ENCODE measurements at regions not wholly inside any gene's neighbourhood (a gene's known extent, or its start where the extent isn't known, plus 50 kb on each side); places are given as distances from the start of the nearest gene placed in this dataset.
"Not testable (repeated sequence)": the region's sequence is repeated elsewhere in the genome, so short reads cannot be mapped to it uniquely, and the experiment has no call there.

- no peak overlapping the region for H3K4me3 Mint-ChIP-seq
- H3K36me3 Mint-ChIP-seq (ENCODE audit: insufficient read depth), result no peaks in the 10 kb centered on the region
- no peak for DNase-seq
- peaks cover 9% of the 10 kb centered on the region for H3K27me3 Mint-ChIP-seq (ENCODE audit: low read depth)
- H3K4me1 Mint-ChIP-seq (ENCODE audit: low read depth), result no peaks in the 10 kb centered on the region
- no peak for ATAC-seq
- H3K9me3 Mint-ChIP-seq, result no peaks in the 10 kb centered on the region
These were observed 458.2 kb downstream of the GADD45G start for GRCh38 chr9:90062982-90063381.

- Mint-ChIP-seq H3K36me3 (ENCODE audit: insufficient read depth) (no peaks in the 10 kb centered on the region), H3K27me3 (ENCODE audit: low read depth) (peaks cover 10% of the 10 kb centered on the region), H3K9me3 (no peaks in the 10 kb centered on the region), H3K4me1 (ENCODE audit: low read depth) (no peaks in the 10 kb centered on the region), H3K4me3 (no peak overlapping the region)
- ATAC-seq, result no peak
- no peak for DNase-seq
These were observed 459.4 kb downstream of the GADD45G start for GRCh38 chr9:90064248-90064647.

- ATAC-seq, result no peak
- H3K27me3 Mint-ChIP-seq (ENCODE audit: low read depth), result peaks cover 9% of the 10 kb centered on the region
- H3K9me3 Mint-ChIP-seq, result no peaks in the 10 kb centered on the region
- H3K4me1 Mint-ChIP-seq (ENCODE audit: low read depth), result no peaks in the 10 kb centered on the region
- H3K36me3 Mint-ChIP-seq (ENCODE audit: insufficient read depth), result no peaks in the 10 kb centered on the region
- no peak for DNase-seq
- H3K4me3 Mint-ChIP-seq, result no peak overlapping the region
These were observed 460.2 kb downstream of the GADD45G start for GRCh38 chr9:90064971-90065370.

GRCh38 chr9:90065851-90066250 lies 461.0 kb downstream of the GADD45G start:
- DNase-seq (no peak), ATAC-seq (no peak)
- no peaks in the 10 kb centered on the region for H3K36me3 Mint-ChIP-seq (ENCODE audit: insufficient read depth)
- no peak overlapping the region for H3K4me3 Mint-ChIP-seq
- H3K27me3 Mint-ChIP-seq (ENCODE audit: low read depth), result peaks cover 8% of the 10 kb centered on the region
- H3K9me3 Mint-ChIP-seq, result no peaks in the 10 kb centered on the region
- no peaks in the 10 kb centered on the region for H3K4me1 Mint-ChIP-seq (ENCODE audit: low read depth)

GRCh38 chr9:90069085-90069484 lies 464.3 kb downstream of the GADD45G start:
- Mint-ChIP-seq H3K36me3 (ENCODE audit: insufficient read depth) (no peaks in the 10 kb centered on the region), H3K9me3 (no peaks in the 10 kb centered on the region), H3K4me3 (no peak overlapping the region), H3K27me3 (ENCODE audit: low read depth) (peaks cover 14% of the 10 kb centered on the region), H3K4me1 (ENCODE audit: low read depth) (no peaks in the 10 kb centered on the region)
- ATAC-seq, result no peak
- DNase-seq, result no peak

- no peak for ATAC-seq
- H3K4me1 Mint-ChIP-seq (ENCODE audit: low read depth), result no peaks in the 10 kb centered on the region
- H3K9me3 Mint-ChIP-seq, result no peaks in the 10 kb centered on the region
- no peak overlapping the region for H3K4me3 Mint-ChIP-seq
- H3K27me3 Mint-ChIP-seq (ENCODE audit: low read depth), result peaks cover 22% of the 10 kb centered on the region
- H3K36me3 Mint-ChIP-seq (ENCODE audit: insufficient read depth), result no peaks in the 10 kb centered on the region
- DNase-seq, result no peak
These were observed 465.2 kb downstream of the GADD45G start for GRCh38 chr9:90070056-90070455.

- Mint-ChIP-seq H3K9me3 (no peaks in the 10 kb centered on the region), H3K27me3 (ENCODE audit: low read depth) (peaks cover 23% of the 10 kb centered on the region), H3K36me3 (ENCODE audit: insufficient read depth) (no peaks in the 10 kb centered on the region), H3K4me1 (ENCODE audit: low read depth) (no peaks in the 10 kb centered on the region), H3K4me3 (no peak overlapping the region)
- ATAC-seq, result no peak
- no peak for DNase-seq
These were observed 465.7 kb downstream of the GADD45G start for GRCh38 chr9:90070469-90070868.

- Mint-ChIP-seq H3K36me3 (ENCODE audit: insufficient read depth) (no peaks in the 10 kb centered on the region), H3K9me3 (no peaks in the 10 kb centered on the region), H3K4me1 (ENCODE audit: low read depth) (no peaks in the 10 kb centered on the region), H3K27me3 (ENCODE audit: low read depth) (peaks cover 26% of the 10 kb centered on the region), H3K4me3 (no peak overlapping the region)
- no peak for DNase-seq
- ATAC-seq, result no peak
These were observed 466.3 kb downstream of the GADD45G start for GRCh38 chr9:90070931-90071660.

- no peaks in the 10 kb centered on the region for H3K36me3 Mint-ChIP-seq (ENCODE audit: insufficient read depth)
- peaks cover 3% of the 10 kb centered on the region for H3K4me1 Mint-ChIP-seq (ENCODE audit: low read depth)
- H3K9me3 Mint-ChIP-seq, result no peaks in the 10 kb centered on the region
- H3K27me3 Mint-ChIP-seq (ENCODE audit: low read depth), result peaks cover 38% of the 10 kb centered on the region
- no peak for DNase-seq
- no peak overlapping the region for H3K4me3 Mint-ChIP-seq
- ATAC-seq, result no peak
These were observed 468.6 kb downstream of the GADD45G start for GRCh38 chr9:90073186-90073945.

GRCh38 chr9:90074316-90074962 lies 469.6 kb downstream of the GADD45G start:
- peaks cover 5% of the 10 kb centered on the region for H3K4me1 Mint-ChIP-seq (ENCODE audit: low read depth)
- peaks cover 34% of the 10 kb centered on the region for H3K27me3 Mint-ChIP-seq (ENCODE audit: low read depth)
- H3K36me3 Mint-ChIP-seq (ENCODE audit: insufficient read depth), result no peaks in the 10 kb centered on the region
- ATAC-seq, result no peak
- no peak overlapping the region for H3K4me3 Mint-ChIP-seq
- H3K9me3 Mint-ChIP-seq, result no peaks in the 10 kb centered on the region
- no peak for DNase-seq

GRCh38 chr9:90077598-90077997 lies 472.8 kb downstream of the GADD45G start:
- H3K4me1 Mint-ChIP-seq (ENCODE audit: low read depth); H3K36me3 Mint-ChIP-seq (ENCODE audit: insufficient read depth); H3K4me3 Mint-ChIP-seq; H3K9me3 Mint-ChIP-seq; DNase-seq: not testable (repeated sequence)
- H3K27me3 Mint-ChIP-seq (ENCODE audit: low read depth), result peaks cover 25% of the 10 kb centered on the region
- ATAC-seq, result peak in 1 of 2 donors; percentile 35

GRCh38 chr9:90078988-90079421 lies 474.2 kb downstream of the GADD45G start:
- DNase-seq (no peak), ATAC-seq (no peak)
- Mint-ChIP-seq H3K27me3 (ENCODE audit: low read depth) (peaks cover 27% of the 10 kb centered on the region), H3K36me3 (ENCODE audit: insufficient read depth) (no peaks in the 10 kb centered on the region), H3K4me3 (no peak overlapping the region), H3K4me1 (ENCODE audit: low read depth) (peaks cover 5% of the 10 kb centered on the region), H3K9me3 (no peaks in the 10 kb centered on the region)

- no peak for DNase-seq
- no peak overlapping the region for H3K4me3 Mint-ChIP-seq
- peaks cover 4% of the 10 kb centered on the region for H3K9me3 Mint-ChIP-seq
- no peak for ATAC-seq
- peaks cover 9% of the 10 kb centered on the region for H3K27me3 Mint-ChIP-seq (ENCODE audit: low read depth)
- no peaks in the 10 kb centered on the region for H3K36me3 Mint-ChIP-seq (ENCODE audit: insufficient read depth)
- H3K4me1 Mint-ChIP-seq (ENCODE audit: low read depth), result no peaks in the 10 kb centered on the region
These were observed 480.8 kb downstream of the GADD45G start for GRCh38 chr9:90085633-90086032.

GRCh38 chr9:90086101-90086511 lies 481.3 kb downstream of the GADD45G start:
- ATAC-seq, result no peak
- Mint-ChIP-seq H3K4me3 (no peak overlapping the region), H3K27me3 (ENCODE audit: low read depth) (peaks cover 14% of the 10 kb centered on the region), H3K36me3 (ENCODE audit: insufficient read depth) (no peaks in the 10 kb centered on the region), H3K9me3 (peaks cover 4% of the 10 kb centered on the region), H3K4me1 (ENCODE audit: low read depth) (no peaks in the 10 kb centered on the region)
- no peak for DNase-seq

All from activated T-cell treated with anti-CD3 and anti-CD28 coated beads, Interleukin-2, amount 50 U/mL, for 4 hours (primary cell).